ENCODE measurements at regions not wholly inside any gene's neighbourhood (a gene's known extent, or its start where the extent isn't known, plus 50 kb on each side); places are given as distances from the start of the nearest gene placed in this dataset.

DNA sequence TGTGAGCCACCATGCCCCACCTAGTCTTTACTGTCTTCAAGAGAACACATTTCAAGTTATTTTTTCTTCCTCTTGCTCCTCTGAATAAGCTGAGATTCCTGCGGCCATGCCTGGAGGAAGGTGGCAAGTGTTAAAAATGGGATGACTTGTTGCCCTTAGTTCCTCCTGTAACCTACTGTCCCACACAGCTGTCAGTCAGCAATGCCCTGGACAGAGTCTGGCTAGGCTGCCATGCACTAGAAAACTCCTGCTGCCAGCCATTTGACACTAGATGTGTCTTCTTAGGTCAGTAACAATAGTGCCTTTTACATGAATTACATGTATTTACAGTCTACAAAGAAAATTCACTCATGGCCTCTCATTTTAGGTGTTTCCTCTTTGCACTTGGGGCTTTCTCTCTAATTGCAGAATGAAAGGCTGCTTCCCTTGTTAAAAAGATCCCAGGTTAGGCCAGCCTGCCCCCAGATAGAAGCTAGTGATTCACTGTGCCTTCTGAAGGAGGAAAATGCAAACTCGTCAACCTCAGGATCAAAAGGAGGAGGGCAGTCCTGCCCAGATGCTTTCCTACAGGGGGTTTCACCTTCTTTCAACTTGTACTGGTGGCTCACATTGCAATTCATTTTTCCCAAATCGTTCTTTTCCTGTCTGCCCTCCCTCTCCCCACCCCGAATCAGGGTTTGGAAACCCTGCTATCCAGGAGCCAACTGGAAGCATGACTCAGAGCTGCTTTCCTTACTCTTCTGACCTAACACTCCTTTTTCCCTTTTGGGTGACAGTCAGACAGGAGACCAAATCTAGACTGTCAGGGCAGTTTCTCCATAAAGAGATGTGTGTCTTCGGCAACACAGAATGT, 136.6 kb downstream of the SPAG6 start:
- H3K9me3 ChIP-seq (ENCODE audit: low read depth): no peaks in the 10 kb centered on the region
- H3K27ac ChIP-seq: no peak overlapping the region
- H3K9me3 Mint-ChIP-seq: no peaks in the 10 kb centered on the region
- peak overlapping the region; percentile 70 for H3K4me3 Mint-ChIP-seq
- H3K27me3 ChIP-seq: peaks cover 52% of the 10 kb centered on the region
- TF ChIP-seq EZH2 (IDR thresholded peaks at IDR 0.05) (no peak), EZH2phosphoT487 (IDR thresholded peaks at IDR 0.05) (no peak)
- TF ChIP-seq, protein P1, sequence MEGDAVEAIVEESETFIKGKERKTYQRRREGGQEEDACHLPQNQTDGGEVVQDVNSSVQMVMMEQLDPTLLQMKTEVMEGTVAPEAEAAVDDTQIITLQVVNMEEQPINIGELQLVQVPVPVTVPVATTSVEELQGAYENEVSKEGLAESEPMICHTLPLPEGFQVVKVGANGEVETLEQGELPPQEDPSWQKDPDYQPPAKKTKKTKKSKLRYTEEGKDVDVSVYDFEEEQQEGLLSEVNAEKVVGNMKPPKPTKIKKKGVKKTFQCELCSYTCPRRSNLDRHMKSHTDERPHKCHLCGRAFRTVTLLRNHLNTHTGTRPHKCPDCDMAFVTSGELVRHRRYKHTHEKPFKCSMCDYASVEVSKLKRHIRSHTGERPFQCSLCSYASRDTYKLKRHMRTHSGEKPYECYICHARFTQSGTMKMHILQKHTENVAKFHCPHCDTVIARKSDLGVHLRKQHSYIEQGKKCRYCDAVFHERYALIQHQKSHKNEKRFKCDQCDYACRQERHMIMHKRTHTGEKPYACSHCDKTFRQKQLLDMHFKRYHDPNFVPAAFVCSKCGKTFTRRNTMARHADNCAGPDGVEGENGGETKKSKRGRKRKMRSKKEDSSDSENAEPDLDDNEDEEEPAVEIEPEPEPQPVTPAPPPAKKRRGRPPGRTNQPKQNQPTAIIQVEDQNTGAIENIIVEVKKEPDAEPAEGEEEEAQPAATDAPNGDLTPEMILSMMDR (IDR thresholded peaks at IDR 0.05): no peak
- no peaks in the 10 kb centered on the region for H4K20me1 ChIP-seq (ENCODE audit: low read depth)
- H3K4me3 ChIP-seq: no peak overlapping the region
- no peaks in the 10 kb centered on the region for H3K36me3 Mint-ChIP-seq
- peaks cover 14% of the 10 kb centered on the region for H3F3A ChIP-seq (ENCODE audit: low read depth)
- H3K27me3 Mint-ChIP-seq (ENCODE audit: insufficient read depth, low read depth): peaks cover 16% of the 10 kb centered on the region
- H3K4me1 ChIP-seq: peaks cover 6% of the 10 kb centered on the region
- H3K36me3 ChIP-seq: no peaks in the 10 kb centered on the region
- no peak overlapping the region for H2AFZ ChIP-seq (replicated peaks)
- no peak overlapping the region for H3K4me2 ChIP-seq
- H3K9ac ChIP-seq: no peak overlapping the region
- no peaks in the 10 kb centered on the region for H3K79me2 ChIP-seq (ENCODE audit: low read depth)
- peak overlapping the region; percentile 50 for H3K27ac Mint-ChIP-seq
- peaks cover 26% of the 10 kb centered on the region for H3K4me1 Mint-ChIP-seq
- DNase-seq (ENCODE audit: low spot score): no peak

DNA sequence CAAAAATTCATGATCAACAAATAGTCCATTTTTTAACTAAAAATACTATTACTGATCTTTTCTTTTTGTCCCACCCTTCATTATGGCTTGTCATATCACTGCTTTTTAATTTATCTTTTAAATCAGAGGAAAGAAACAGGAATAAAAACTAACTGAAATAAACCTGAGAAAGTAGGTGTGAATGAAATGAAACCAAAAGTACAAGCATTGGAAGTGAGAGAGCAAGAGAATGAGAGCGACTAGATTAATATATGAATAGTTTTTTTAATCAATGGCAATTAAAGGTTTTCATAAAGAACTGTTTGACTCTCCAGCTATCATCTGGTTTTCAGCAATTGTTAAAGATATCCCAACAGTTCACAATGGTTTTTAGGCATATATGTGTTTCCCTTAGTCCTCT, 137.8 kb downstream of the SPAG6 start:
- Mint-ChIP-seq H3K27ac (no peak overlapping the region), H3K36me3 (no peaks in the 10 kb centered on the region), H3K4me3 (no peak overlapping the region), H3K9me3 (no peaks in the 10 kb centered on the region), H3K27me3 (ENCODE audit: insufficient read depth, low read depth) (peaks cover 11% of the 10 kb centered on the region), H3K4me1 (peaks cover 22% of the 10 kb centered on the region)
- Histone ChIP-seq H4K20me1 (ENCODE audit: low read depth) (no peaks in the 10 kb centered on the region), H3K9ac (no peak overlapping the region), H3K4me1 (peaks cover 6% of the 10 kb centered on the region), H3K36me3 (no peaks in the 10 kb centered on the region), H3K4me3 (no peak overlapping the region), H3F3A (ENCODE audit: low read depth) (peaks cover 5% of the 10 kb centered on the region), H3K27me3 (peaks cover 40% of the 10 kb centered on the region), H3K4me2 (no peak overlapping the region), H2AFZ (replicated peaks) (no peak overlapping the region), H3K27ac (no peak overlapping the region), H3K9me3 (ENCODE audit: low read depth) (no peaks in the 10 kb centered on the region), H3K79me2 (ENCODE audit: low read depth) (no peaks in the 10 kb centered on the region)
- TF ChIP-seq EZH2 (IDR thresholded peaks at IDR 0.05): no peak
- TF ChIP-seq EZH2phosphoT487 (IDR thresholded peaks at IDR 0.05): no peak
- TF ChIP-seq, protein P1 (IDR thresholded peaks at IDR 0.05): no peak
- DNase-seq (ENCODE audit: low spot score): no peak

Data from neural progenitor cell (in vitro differentiated cells).